ENCODE measurements at regions not wholly inside any gene's neighbourhood (a gene's known extent, or its start where the extent isn't known, plus 50 kb on each side); places are given as distances from the start of the nearest gene placed in this dataset.

GRCh38 chr7:51636503-51636902 is 319.9 kb upstream of the COBL start:
- H4K8ac ChIP-seq (ENCODE audit: extremely low read depth, insufficient read depth, low read length): no peak overlapping the region
- no peak overlapping the region for H2BK12ac ChIP-seq (ENCODE audit: low read depth, low read length)
- no peak overlapping the region for H3K9ac ChIP-seq (replicated peaks in 1 of 4; ENCODE audit: extremely low read depth in 1 of 4, low read depth in 3 of 4, low read length in 3 of 4)
- no peak overlapping the region for H3K4ac ChIP-seq (replicated peaks; ENCODE audit: insufficient read length, low read depth, low read length)
- no peak for TF ChIP-seq ATF3 (IDR thresholded peaks at IDR 0.05; ENCODE audit: insufficient read depth, low read depth, low read length)
- no peak overlapping the region for H3K23ac ChIP-seq (ENCODE audit: insufficient read length)
- ChIA-PET POLR2A (ENCODE audit: partially characterized antibody) (no interaction called here), CTCF (ENCODE audit: partially characterized antibody) (interaction anchor here (0.6 to 1.4 kb wide), 4 partner anchors 50 to 624 kb away, joined by 3 to 4 read pairs (median 4); no protein-coding TSS in a partner anchor)
- H2BK20ac ChIP-seq (ENCODE audit: low read length): no peak overlapping the region
- no peaks in the 10 kb centered on the region for H3K79me1 ChIP-seq (ENCODE audit: low read depth, low read length)
- no peak overlapping the region for H2BK5ac ChIP-seq (ENCODE audit: low read depth, low read length)
- H3K18ac ChIP-seq (ENCODE audit: extremely low read depth, low read length): no peak overlapping the region; the same call in 1 of the 2 replicates
- no peak overlapping the region for H3K14ac ChIP-seq (ENCODE audit: insufficient read length)
- no peak overlapping the region for H4K5ac ChIP-seq (ENCODE audit: insufficient read length, low read depth, low read length)
- DNase-seq (ENCODE audit: low read depth in 1 of 2, low spot score in 2 of 2) (no peak), FAIRE-seq (no peak)
- H4K91ac ChIP-seq (replicated peaks; ENCODE audit: insufficient read length, low read length): no peak overlapping the region
- H4K20me1 ChIP-seq (replicated peaks in 1 of 2; ENCODE audit: control insufficient read depth in 1 of 2, insufficient read depth in 2 of 2, low read length in 2 of 2): no peaks in the 10 kb centered on the region
- no peaks in the 10 kb centered on the region for H3K79me2 ChIP-seq (ENCODE audit: control insufficient read depth in 1 of 2, insufficient read depth in 2 of 2, low read length in 2 of 2)
- peaks cover 0 to 3% (median 0%) of the 10 kb centered on the region in 4 experiments; a peak in 1 of 7 replicates for H3K4me1 ChIP-seq (replicated peaks in 1 of 4; ENCODE audit: control insufficient read depth in 3 of 4, insufficient read depth in 4 of 4, low read length in 3 of 4)
- no peak overlapping the region for H3K4me3 ChIP-seq (ENCODE audit: extremely low read depth in 1 of 4, insufficient read depth in 2 of 4, low read depth in 3 of 4, low read length in 4 of 4)
- H3K4me2 ChIP-seq (ENCODE audit: insufficient read depth in 1 of 2, low read depth in 2 of 2, low read length in 2 of 2): no peak overlapping the region
- H2AFZ ChIP-seq (ENCODE audit: low read length): no peak overlapping the region
- H2BK15ac ChIP-seq (ENCODE audit: low read length): no peak overlapping the region
- H2AK5ac ChIP-seq (ENCODE audit: low read depth, low read length): no peak overlapping the region
- no peaks in the 10 kb centered on the region for H3K23me2 ChIP-seq (ENCODE audit: low read depth, low read length)
- peaks cover 0 to 3% of the 10 kb centered on the region in 2 experiments; a peak in 1 of 4 replicates for H3K9me3 ChIP-seq (ENCODE audit: insufficient read depth in 2 of 2, low read depth in 1 of 2, low read length in 1 of 2)
- no peaks in the 10 kb centered on the region for H3K36me3 ChIP-seq (ENCODE audit: control insufficient read depth in 2 of 4, insufficient read depth in 4 of 4, low read length in 3 of 4)
- H2BK120ac ChIP-seq (replicated peaks; ENCODE audit: low read depth, low read length): no peak overlapping the region
- H3K56ac ChIP-seq (replicated peaks; ENCODE audit: insufficient read length, low read depth, low read length): no peak overlapping the region
- H3K27me3 ChIP-seq (replicated peaks in 1 of 4; ENCODE audit: control insufficient read depth in 3 of 4, extremely low read depth in 1 of 4, insufficient read depth in 3 of 4, low read length in 3 of 4): no peaks in the 10 kb centered on the region
- no peak overlapping the region for H3K27ac ChIP-seq (ENCODE audit: low read depth, low read length)
- 77% methylated on average over 2 of the region's 3 CpGs; no CpG with 5 or more reads in 1 of the 2 experiments for WGBS, 2 experiments (ENCODE audit: extremely low coverage in 1 of 2, insufficient coverage in 1 of 2, insufficient read length in 1 of 2, insufficient replicate concordance in 2 of 2, low coverage in 1 of 2, low lambda C conversion rate in 2 of 2, missing lambda C conversion rate in 1 of 2)

Measured in H1 (cell line).